Mammary epithelial cell (primary cell): ENCODE measurements at regions not wholly inside any gene's neighbourhood (a gene's known extent, or its start where the extent isn't known, plus 50 kb on each side); places are given as distances from the start of the nearest gene placed in this dataset.
"Not testable (repeated sequence)": the region's sequence is repeated elsewhere in the genome, so short reads cannot be mapped to it uniquely, and the experiment has no call there.

Experiments used
- EZH2 ChIP-seq: IDR thresholded peaks from 2 replicates; pipeline ENCODE4 v1.6.1; 2012; ENCODE audit warnings: low read length, inconsistent platforms, borderline replicate concordance
- TF ChIP-seq, protein P1 (sequence below), 2 donors: IDR thresholded peaks in 1 of 2; conservative IDR thresholded peaks in 1 of 2; 2 replicates each; pipeline ENCODE4 v1.5.1; 2011 to 2012; ENCODE audit warnings: inconsistent platforms in 2 of 2, low read length in 2 of 2, mild to moderate bottlenecking in 2 of 2, control low read depth in 1 of 2, low read depth in 1 of 2; ENCODE audit not compliant: insufficient read depth in 1 of 2; ENCODE audit errors: extremely low read depth in 1 of 2

DNA sequence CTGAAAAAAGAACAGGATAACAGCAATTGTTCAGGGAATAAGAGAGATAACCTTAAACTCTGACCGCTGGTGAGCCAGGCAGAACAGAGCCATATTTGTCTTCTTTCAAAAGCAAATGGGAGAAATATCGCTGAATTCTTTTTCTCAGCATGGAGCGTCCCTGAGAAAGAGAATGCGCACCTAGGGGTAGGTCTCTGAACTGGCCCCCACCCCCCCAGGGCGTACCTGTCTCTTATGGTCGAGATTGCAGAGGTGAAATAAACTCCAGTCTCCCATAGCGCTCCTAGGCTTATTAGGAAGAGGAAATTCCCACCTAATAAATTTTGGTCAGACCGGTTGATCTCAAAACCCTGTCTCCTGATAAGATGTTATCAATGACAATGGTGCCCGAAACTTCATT lies 655.2 kb upstream of the CHAC2 start:
- not testable (repeated sequence) for TF ChIP-seq EZH2
- TF ChIP-seq, protein P1, sequence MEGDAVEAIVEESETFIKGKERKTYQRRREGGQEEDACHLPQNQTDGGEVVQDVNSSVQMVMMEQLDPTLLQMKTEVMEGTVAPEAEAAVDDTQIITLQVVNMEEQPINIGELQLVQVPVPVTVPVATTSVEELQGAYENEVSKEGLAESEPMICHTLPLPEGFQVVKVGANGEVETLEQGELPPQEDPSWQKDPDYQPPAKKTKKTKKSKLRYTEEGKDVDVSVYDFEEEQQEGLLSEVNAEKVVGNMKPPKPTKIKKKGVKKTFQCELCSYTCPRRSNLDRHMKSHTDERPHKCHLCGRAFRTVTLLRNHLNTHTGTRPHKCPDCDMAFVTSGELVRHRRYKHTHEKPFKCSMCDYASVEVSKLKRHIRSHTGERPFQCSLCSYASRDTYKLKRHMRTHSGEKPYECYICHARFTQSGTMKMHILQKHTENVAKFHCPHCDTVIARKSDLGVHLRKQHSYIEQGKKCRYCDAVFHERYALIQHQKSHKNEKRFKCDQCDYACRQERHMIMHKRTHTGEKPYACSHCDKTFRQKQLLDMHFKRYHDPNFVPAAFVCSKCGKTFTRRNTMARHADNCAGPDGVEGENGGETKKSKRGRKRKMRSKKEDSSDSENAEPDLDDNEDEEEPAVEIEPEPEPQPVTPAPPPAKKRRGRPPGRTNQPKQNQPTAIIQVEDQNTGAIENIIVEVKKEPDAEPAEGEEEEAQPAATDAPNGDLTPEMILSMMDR (conservative IDR thresholded peaks at IDR 0.05 in 1 of 2, IDR thresholded peaks at IDR 0.05 in 1 of 2; ENCODE audit: extremely low read depth in 1 of 2, insufficient read depth in 1 of 2, low read depth in 1 of 2, low read length in 2 of 2), result not testable (repeated sequence)
